NCI-H1417 (cell line): ENCODE measurements at regions not wholly inside any gene's neighbourhood (a gene's known extent, or its start where the extent isn't known, plus 50 kb on each side); places are given as distances from the start of the nearest gene placed in this dataset.

ENCODE experiments used
- DNase-seq, 3 experiments: peaks; one replicate each; lab custom pipeline; 2025; lab: John Stamatoyannopoulos, UW

- DNase-seq: no peak
Observed at GRCh38 chr2:214674278-214674677, 135.2 kb downstream of the BARD1 start.

GRCh38 chr2:214671319-214671885, 138.1 kb downstream of the BARD1 start:
- no peak for DNase-seq

GRCh38 chr2:214652473-214652872, 157.0 kb downstream of the BARD1 start:
- no peak for DNase-seq

GRCh38 chr2:214651451-214651850, 158.0 kb downstream of the BARD1 start:
- DNase-seq: no peak

GRCh38 chr2:214649440-214650205, 159.9 kb downstream of the BARD1 start:
- DNase-seq: no peak

GRCh38 chr2:214648520-214648919, 161.0 kb downstream of the BARD1 start:
- no peak for DNase-seq

- DNase-seq: peak in 1 of 3 experiments; percentile 10
Observed at GRCh38 chr2:214631406-214631805, 178.1 kb downstream of the BARD1 start.

- DNase-seq: no peak
Observed at GRCh38 chr2:214630402-214631045, 179.0 kb downstream of the BARD1 start.

- no peak for DNase-seq
Observed at GRCh38 chr2:214629875-214630274, 179.6 kb downstream of the BARD1 start.
